Panc1 (cell line): ENCODE measurements at regions not wholly inside any gene's neighbourhood (a gene's known extent, or its start where the extent isn't known, plus 50 kb on each side); places are given as distances from the start of the nearest gene placed in this dataset.

ENCODE experiments used
- ATAC-seq: fragments of 200-7000 bp; cut with Tn5 transposase; 2 replicates; pipeline ENCODE4 v1.9.1; 2020; ENCODE audit warnings: mild to moderate bottlenecking, moderate library complexity
- BruUV-seq: library from RNA; stranded (reverse); fragments of 400-500 nt; replicated peaks from 2 replicates; lab custom pipeline; 2021; lab: Mats Ljungman, UMichigan
- CTCF ChIA-PET: fragments of 300-600 bp; sonication (Branson Sonifier 250); formaldehyde crosslinking; loops from one replicate; lab custom pipeline; 2022; ENCODE audit warnings: antibody characterized with exemption; lab: Charles Lee
- POLR2A ChIA-PET: fragments of 300-600 bp; sonication (Branson Sonifier 250); formaldehyde crosslinking; loops from one replicate; lab custom pipeline; 2022; ENCODE audit warnings: antibody characterized with exemption; lab: Charles Lee
- DNase-seq: peaks from one replicate; pipeline ENCODE4 v3.0.0-alpha.2; 2010; ENCODE audit warnings: low read depth, low spot score
- H3K27ac ChIP-seq: 2 replicates; pipeline ENCODE4 v1.5.1; 2011; ENCODE audit warnings: mild to moderate bottlenecking, low read length, inconsistent platforms
- H3K27me3 ChIP-seq: fragments of 200-500 bp; sonication (Bioruptor generic); 2 replicates; pipeline ENCODE4 v1.6.0; 2014; ENCODE audit warnings: low read length, inconsistent platforms; ENCODE audit not compliant: control insufficient read depth, insufficient read depth
- H3K36me3 ChIP-seq: fragments of 200-500 bp; sonication (Bioruptor generic); 2 replicates; pipeline ENCODE4 v1.5.1; 2014; ENCODE audit warnings: inconsistent platforms, mild to moderate bottlenecking, low read length, moderate library complexity; ENCODE audit not compliant: control insufficient read depth, insufficient read depth
- H3K4me1 ChIP-seq: 2 replicates; pipeline ENCODE4 v1.5.1; 2011; ENCODE audit warnings: inconsistent platforms, mild to moderate bottlenecking, low read length, moderate library complexity; ENCODE audit not compliant: control insufficient read depth, insufficient read depth
- H3K4me3 ChIP-seq, 2 experiments: 2 replicates each; pipeline ENCODE4 v1.5.1; 2011 to 2012; ENCODE audit warnings: low read depth in 2 of 2, low read length in 2 of 2, mild to moderate bottlenecking in 2 of 2, inconsistent platforms in 1 of 2, moderate library complexity in 1 of 2
- H3K9me3 ChIP-seq: fragments of 200-500 bp; sonication (Bioruptor generic); 2 replicates; pipeline ENCODE4 v1.5.1; 2014; ENCODE audit warnings: low read depth, mild to moderate bottlenecking, inconsistent platforms, low read length, moderate library complexity; ENCODE audit not compliant: control insufficient read depth, insufficient read depth
- POLR2AphosphoS5 ChIP-seq: IDR thresholded peaks from 2 replicates; pipeline ENCODE4 v1.6.1; 2012; ENCODE audit warnings: mild to moderate bottlenecking, low read depth, low read length, moderate library complexity
- SIN3A ChIP-seq: IDR thresholded peaks from 2 replicates; pipeline ENCODE4 v1.6.1; 2012; ENCODE audit warnings: low read depth, mild to moderate bottlenecking, low read length, moderate library complexity, borderline replicate concordance; ENCODE audit not compliant: insufficient read depth
- TCF7L2 ChIP-seq: IDR thresholded peaks from 2 replicates; pipeline ENCODE4 v1.6.1; 2011; ENCODE audit warnings: mild to moderate bottlenecking, low read depth, low read length, inconsistent platforms
- in situ Hi-C: cut with HindIII; loops from 2 replicates; pipeline ENCODE4 v1.10.0; 2016; ENCODE audit warnings: low sequenced_read_pairs, low pct_unique_long_range_greater_than_20kb
- intact Hi-C: fragments of 100-400 bp; cut with micrococcal nuclease; formaldehyde crosslinking; loops from one replicate; pipeline ENCODE4 v1.10.0; 2022; ENCODE audit not compliant: unreplicated experiment
- TF ChIP-seq, protein P1 (sequence below), 2 experiments: IDR thresholded peaks; 2 replicates each; pipeline ENCODE4 v1.6.1; 2011 to 2012; ENCODE audit warnings: low read depth in 2 of 2, control low read depth in 1 of 2, low read length in 1 of 2, mild to moderate bottlenecking in 1 of 2, moderate library complexity in 1 of 2; ENCODE audit not compliant: insufficient read depth in 1 of 2
- TF ChIP-seq, protein P2 (sequence below): fragments of 450-650 bp; IDR thresholded peaks from 2 replicates; pipeline ENCODE4 v1.5.1; 2017; ENCODE audit warnings: mild to moderate bottlenecking

- in situ Hi-C loops: no loop called here
- no peak overlapping the region for H3K4me3 ChIP-seq
- no peak overlapping the region for H3K27ac ChIP-seq
- H3K9me3 ChIP-seq: peaks cover 10% of the 10 kb centered on the region; the same call in 1 of the 2 replicates
- ChIA-PET CTCF (no interaction called here), POLR2A (no interaction called here)
- ATAC-seq: no peak
- intact Hi-C loops: no loop called here
- H3K4me1 ChIP-seq: no peaks in the 10 kb centered on the region
- DNase-seq: no peak
- no peaks in the 10 kb centered on the region for H3K27me3 ChIP-seq
- BruUV-seq: no TSS peak
- H3K36me3 ChIP-seq: no peaks in the 10 kb centered on the region
- TF ChIP-seq POLR2AphosphoS5 (no peak), TCF7L2 (no peak), SIN3A (no peak)
- TF ChIP-seq, protein P1, sequence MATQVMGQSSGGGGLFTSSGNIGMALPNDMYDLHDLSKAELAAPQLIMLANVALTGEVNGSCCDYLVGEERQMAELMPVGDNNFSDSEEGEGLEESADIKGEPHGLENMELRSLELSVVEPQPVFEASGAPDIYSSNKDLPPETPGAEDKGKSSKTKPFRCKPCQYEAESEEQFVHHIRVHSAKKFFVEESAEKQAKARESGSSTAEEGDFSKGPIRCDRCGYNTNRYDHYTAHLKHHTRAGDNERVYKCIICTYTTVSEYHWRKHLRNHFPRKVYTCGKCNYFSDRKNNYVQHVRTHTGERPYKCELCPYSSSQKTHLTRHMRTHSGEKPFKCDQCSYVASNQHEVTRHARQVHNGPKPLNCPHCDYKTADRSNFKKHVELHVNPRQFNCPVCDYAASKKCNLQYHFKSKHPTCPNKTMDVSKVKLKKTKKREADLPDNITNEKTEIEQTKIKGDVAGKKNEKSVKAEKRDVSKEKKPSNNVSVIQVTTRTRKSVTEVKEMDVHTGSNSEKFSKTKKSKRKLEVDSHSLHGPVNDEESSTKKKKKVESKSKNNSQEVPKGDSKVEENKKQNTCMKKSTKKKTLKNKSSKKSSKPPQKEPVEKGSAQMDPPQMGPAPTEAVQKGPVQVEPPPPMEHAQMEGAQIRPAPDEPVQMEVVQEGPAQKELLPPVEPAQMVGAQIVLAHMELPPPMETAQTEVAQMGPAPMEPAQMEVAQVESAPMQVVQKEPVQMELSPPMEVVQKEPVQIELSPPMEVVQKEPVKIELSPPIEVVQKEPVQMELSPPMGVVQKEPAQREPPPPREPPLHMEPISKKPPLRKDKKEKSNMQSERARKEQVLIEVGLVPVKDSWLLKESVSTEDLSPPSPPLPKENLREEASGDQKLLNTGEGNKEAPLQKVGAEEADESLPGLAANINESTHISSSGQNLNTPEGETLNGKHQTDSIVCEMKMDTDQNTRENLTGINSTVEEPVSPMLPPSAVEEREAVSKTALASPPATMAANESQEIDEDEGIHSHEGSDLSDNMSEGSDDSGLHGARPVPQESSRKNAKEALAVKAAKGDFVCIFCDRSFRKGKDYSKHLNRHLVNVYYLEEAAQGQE (IDR thresholded peaks at IDR 0.05; ENCODE audit: insufficient read depth in 1 of 2, low read depth in 2 of 2, low read length in 1 of 2): no peak
- TF ChIP-seq, protein P2, sequence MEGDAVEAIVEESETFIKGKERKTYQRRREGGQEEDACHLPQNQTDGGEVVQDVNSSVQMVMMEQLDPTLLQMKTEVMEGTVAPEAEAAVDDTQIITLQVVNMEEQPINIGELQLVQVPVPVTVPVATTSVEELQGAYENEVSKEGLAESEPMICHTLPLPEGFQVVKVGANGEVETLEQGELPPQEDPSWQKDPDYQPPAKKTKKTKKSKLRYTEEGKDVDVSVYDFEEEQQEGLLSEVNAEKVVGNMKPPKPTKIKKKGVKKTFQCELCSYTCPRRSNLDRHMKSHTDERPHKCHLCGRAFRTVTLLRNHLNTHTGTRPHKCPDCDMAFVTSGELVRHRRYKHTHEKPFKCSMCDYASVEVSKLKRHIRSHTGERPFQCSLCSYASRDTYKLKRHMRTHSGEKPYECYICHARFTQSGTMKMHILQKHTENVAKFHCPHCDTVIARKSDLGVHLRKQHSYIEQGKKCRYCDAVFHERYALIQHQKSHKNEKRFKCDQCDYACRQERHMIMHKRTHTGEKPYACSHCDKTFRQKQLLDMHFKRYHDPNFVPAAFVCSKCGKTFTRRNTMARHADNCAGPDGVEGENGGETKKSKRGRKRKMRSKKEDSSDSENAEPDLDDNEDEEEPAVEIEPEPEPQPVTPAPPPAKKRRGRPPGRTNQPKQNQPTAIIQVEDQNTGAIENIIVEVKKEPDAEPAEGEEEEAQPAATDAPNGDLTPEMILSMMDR: no peak
Measured at GRCh38 chr1:221331273-221332183, 410.4 kb downstream of the DUSP10 start.

DNA sequence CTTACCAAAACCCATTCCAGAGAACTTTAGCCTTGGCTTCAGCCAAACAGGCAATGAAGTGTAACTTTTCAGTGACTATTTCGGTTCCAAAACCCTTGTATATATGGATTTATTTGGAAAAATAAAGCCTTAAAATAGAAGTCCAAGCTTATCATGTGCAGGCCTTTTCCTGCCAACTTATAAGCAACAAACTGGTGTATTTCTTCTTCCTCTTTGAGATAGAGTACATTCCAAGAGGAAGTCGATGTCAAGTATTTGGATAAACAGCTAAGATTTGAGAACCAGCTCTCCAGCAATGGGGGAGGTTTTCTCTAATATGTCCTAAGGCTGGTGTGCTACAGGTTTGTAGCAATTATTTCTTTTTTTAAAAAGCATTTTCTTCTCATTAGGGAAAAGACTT lies 407.8 kb downstream of the DUSP10 start:
- CTCF ChIA-PET: no interaction called here

More for the DNA sequence above, 407.8 kb downstream of the DUSP10 start:
- POLR2A ChIA-PET: no interaction called here
- Histone ChIP-seq H3K4me3 (no peak overlapping the region), H3K27me3 (no peaks in the 10 kb centered on the region), H3K36me3 (no peaks in the 10 kb centered on the region; the same call in 1 of the 2 replicates), H3K4me1 (no peaks in the 10 kb centered on the region), H3K9me3 (peaks cover 10% of the 10 kb centered on the region; the same call in 1 of the 2 replicates), H3K27ac (no peak overlapping the region)
- DNase-seq: no peak
- BruUV-seq: no TSS peak
- in situ Hi-C loops: no loop called here
- intact Hi-C loops: no loop called here
- TF ChIP-seq SIN3A (no peak), POLR2AphosphoS5 (no peak), TCF7L2 (no peak)
- TF ChIP-seq, protein P1 (IDR thresholded peaks at IDR 0.05; ENCODE audit: insufficient read depth in 1 of 2, low read depth in 2 of 2, low read length in 1 of 2): no peak
- TF ChIP-seq, protein P2: no peak
- no peak for ATAC-seq
